ENCODE measurements at regions not wholly inside any gene's neighbourhood (a gene's known extent, or its start where the extent isn't known, plus 50 kb on each side); places are given as distances from the start of the nearest gene placed in this dataset.

GRCh38 chr3:72282918-72283317, 498.0 kb upstream of the PROK2 start:
- no peaks in the 10 kb centered on the region for H3K9me2 ChIP-seq (ENCODE audit: insufficient read depth)
- no peaks in the 10 kb centered on the region for H3K36me3 ChIP-seq (ENCODE audit: low read depth)
- no TSS peak for BruUV-seq (replicated peaks)
- H4K20me1 ChIP-seq (ENCODE audit: insufficient read depth): no peaks in the 10 kb centered on the region
- DNase-seq: no peak
- H3K9me3 ChIP-seq (ENCODE audit: insufficient read depth, low read depth): no peaks in the 10 kb centered on the region
- H2AFZ ChIP-seq: no peak overlapping the region
- 0 out of 2 replicates have a peak, but pooled peaks cover 3% of the 10 kb centered on the region for H3K27me3 ChIP-seq (ENCODE audit: insufficient read depth, low read depth)
- H3K4me1 ChIP-seq (replicated peaks; ENCODE audit: insufficient read depth): no peaks in the 10 kb centered on the region
- no peaks in the 10 kb centered on the region for H3F3A ChIP-seq (ENCODE audit: insufficient read depth, low read depth)
- H3K27ac ChIP-seq: no peak overlapping the region
- TF ChIP-seq CTCF (conservative IDR thresholded peaks at IDR 0.05) (no peak), EZH2 (IDR thresholded peaks at IDR 0.05; ENCODE audit: low read depth) (no peak)
- intact Hi-C loops (cut with micrococcal nuclease; ENCODE audit: unreplicated experiment): no loop called here
- no peak overlapping the region for H3K4me2 ChIP-seq
- no peak overlapping the region for H3K4me3 ChIP-seq
- H3K79me2 ChIP-seq (ENCODE audit: low read depth): no peaks in the 10 kb centered on the region
- ChIA-PET POLR2A (ENCODE audit: unreplicated experiment) (no interaction called here), CTCF (no interaction called here)

GRCh38 chr3:72281551-72281950, 496.6 kb upstream of the PROK2 start:
- Histone ChIP-seq H3F3A (ENCODE audit: insufficient read depth, low read depth) (no peaks in the 10 kb centered on the region), H3K27ac (no peak overlapping the region), H3K9me3 (ENCODE audit: insufficient read depth, low read depth) (no peaks in the 10 kb centered on the region), H3K4me2 (no peak overlapping the region), H3K4me3 (no peak overlapping the region), H2AFZ (no peak overlapping the region), H3K79me2 (ENCODE audit: low read depth) (no peaks in the 10 kb centered on the region), H3K9me2 (ENCODE audit: insufficient read depth) (no peaks in the 10 kb centered on the region), H3K36me3 (ENCODE audit: low read depth) (no peaks in the 10 kb centered on the region), H3K4me1 (replicated peaks; ENCODE audit: insufficient read depth) (no peaks in the 10 kb centered on the region), H3K27me3 (ENCODE audit: insufficient read depth, low read depth) (no peaks in the 10 kb centered on the region), H4K20me1 (ENCODE audit: insufficient read depth) (no peaks in the 10 kb centered on the region)
- DNase-seq: no peak
- BruUV-seq (replicated peaks): no TSS peak
- CTCF ChIA-PET: no interaction called here
- no peak for TF ChIP-seq EZH2 (IDR thresholded peaks at IDR 0.05; ENCODE audit: low read depth)
- TF ChIP-seq CTCF (conservative IDR thresholded peaks at IDR 0.05): no peak
- POLR2A ChIA-PET (ENCODE audit: unreplicated experiment): no interaction called here
- intact Hi-C loops (cut with micrococcal nuclease; ENCODE audit: unreplicated experiment): no loop called here

GRCh38 chr3:72280876-72281275, 495.9 kb upstream of the PROK2 start:
- intact Hi-C loops (cut with micrococcal nuclease; ENCODE audit: unreplicated experiment): no loop called here
- H3K27ac ChIP-seq: no peak overlapping the region
- no peaks in the 10 kb centered on the region for H3K36me3 ChIP-seq (ENCODE audit: low read depth)
- ChIA-PET POLR2A (ENCODE audit: unreplicated experiment) (no interaction called here), CTCF (no interaction called here)
- no TSS peak for BruUV-seq (replicated peaks)
- H2AFZ ChIP-seq: no peak overlapping the region
- no peaks in the 10 kb centered on the region for H3K27me3 ChIP-seq (ENCODE audit: insufficient read depth, low read depth)
- H4K20me1 ChIP-seq (ENCODE audit: insufficient read depth): no peaks in the 10 kb centered on the region
- no peaks in the 10 kb centered on the region for H3F3A ChIP-seq (ENCODE audit: insufficient read depth, low read depth)
- TF ChIP-seq EZH2 (IDR thresholded peaks at IDR 0.05; ENCODE audit: low read depth) (no peak), CTCF (conservative IDR thresholded peaks at IDR 0.05) (no peak)
- H3K4me1 ChIP-seq (replicated peaks; ENCODE audit: insufficient read depth): no peaks in the 10 kb centered on the region
- H3K9me3 ChIP-seq (ENCODE audit: insufficient read depth, low read depth): no peaks in the 10 kb centered on the region
- H3K9me2 ChIP-seq (ENCODE audit: insufficient read depth): no peaks in the 10 kb centered on the region
- H3K79me2 ChIP-seq (ENCODE audit: low read depth): no peaks in the 10 kb centered on the region
- no peak for DNase-seq
- H3K4me3 ChIP-seq: no peak overlapping the region
- H3K4me2 ChIP-seq: no peak overlapping the region
